Activated CD4-positive, alpha-beta memory T cell treated with anti-CD3 and anti-CD28 coated beads for 36 hours (primary cell): ENCODE measurements at regions not wholly inside any gene's neighbourhood (a gene's known extent, or its start where the extent isn't known, plus 50 kb on each side); places are given as distances from the start of the nearest gene placed in this dataset.

Source experiments
- CTCF ChIA-PET: fragments of 350-600 bp; sonication (Branson Sonifier 250); formaldehyde crosslinking; loops from one replicate; lab custom pipeline; 2021; ENCODE audit warnings: antibody characterized with exemption, inconsistent platforms; lab: Charles Lee
- POLR2A ChIA-PET: fragments of 350-600 bp; sonication (Branson Sonifier 250); formaldehyde crosslinking; loops from one replicate; lab custom pipeline; 2021; ENCODE audit warnings: antibody characterized with exemption; lab: Charles Lee
- DNase-seq: peaks from one replicate; pipeline ENCODE4 v3.0.0-alpha.2; 2020
- H3K27ac Mint-ChIP-seq: one replicate; pipeline ENCODE4 v1.8.0; 2021; ENCODE audit warnings: mixed read lengths
- H3K27me3 Mint-ChIP-seq: one replicate; pipeline ENCODE4 v1.8.0; 2021; ENCODE audit warnings: mixed read lengths
- H3K36me3 Mint-ChIP-seq: one replicate; pipeline ENCODE4 v1.8.0; 2021; ENCODE audit warnings: mixed read lengths
- H3K4me1 Mint-ChIP-seq: one replicate; pipeline ENCODE4 v1.8.0; 2021; ENCODE audit warnings: low read depth, mixed read lengths
- H3K4me3 Mint-ChIP-seq: one replicate; pipeline ENCODE4 v1.8.0; 2021; ENCODE audit warnings: mild to moderate bottlenecking, mixed read lengths
- H3K9me3 Mint-ChIP-seq: one replicate; pipeline ENCODE4 v1.8.0; 2021; ENCODE audit warnings: mixed read lengths
- intact Hi-C: fragments of 100-400 bp; cut with micrococcal nuclease; formaldehyde crosslinking; loops from one replicate; pipeline ENCODE4 v1.15.1; 2023

DNA sequence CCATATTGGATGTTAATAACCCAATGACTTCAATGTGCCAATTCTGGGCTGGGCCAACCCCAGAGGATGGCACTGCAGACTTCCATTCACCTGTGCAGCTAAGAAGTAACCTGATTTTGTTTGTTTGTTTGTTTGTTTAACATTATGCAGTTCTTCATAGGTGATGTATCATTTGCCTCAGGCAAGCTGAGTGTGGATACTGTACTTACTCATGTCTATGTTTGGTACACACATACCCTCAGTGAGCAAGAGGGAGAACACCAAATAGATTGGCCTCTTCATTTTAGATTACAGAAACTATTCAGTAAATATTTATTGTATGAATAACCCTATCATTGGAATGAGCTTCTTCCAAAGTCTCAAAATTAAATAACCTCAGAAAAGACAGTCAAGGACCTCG lies 180.2 kb upstream of the SMC2 start:
- Mint-ChIP-seq H3K27ac (no peak overlapping the region), H3K4me3 (no peak overlapping the region), H3K36me3 (no peaks in the 10 kb centered on the region), H3K9me3 (no peaks in the 10 kb centered on the region), H3K4me1 (no peaks in the 10 kb centered on the region), H3K27me3 (no peaks in the 10 kb centered on the region)
- ChIA-PET POLR2A (no interaction called here), CTCF (no interaction called here)
- intact Hi-C loops = no loop called here
- DNase-seq = no peak

DNA sequence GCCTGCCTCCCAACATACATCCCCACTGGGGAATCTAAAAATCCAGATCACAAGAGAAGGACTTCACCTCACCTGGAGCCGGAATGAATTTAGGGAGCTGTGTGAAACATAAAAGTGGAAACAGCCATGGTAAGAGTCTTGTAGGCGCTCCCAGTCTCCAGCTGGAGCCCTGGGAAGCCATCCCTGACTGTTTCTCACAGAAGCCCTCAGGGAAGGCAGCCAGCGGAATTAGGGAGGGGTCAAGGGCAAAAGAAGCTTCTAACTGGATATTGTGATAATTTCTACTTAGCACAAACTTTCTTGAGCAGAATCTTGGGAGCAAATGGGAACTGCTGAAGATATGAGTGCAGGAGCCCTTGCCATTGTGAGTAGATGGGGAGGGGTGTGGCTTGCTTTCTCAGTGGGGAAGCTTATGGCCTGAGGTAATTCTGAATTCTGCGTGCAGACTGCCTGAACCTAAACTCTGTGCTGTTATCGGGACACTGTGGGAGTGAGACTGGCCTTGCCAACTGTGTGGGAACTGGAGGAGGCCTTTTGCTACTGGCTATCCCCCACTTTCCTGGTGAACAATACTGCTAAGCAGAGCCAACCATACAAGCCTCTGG lies 174.4 kb upstream of the SMC2 start:
- Mint-ChIP-seq H3K4me3 (no peak overlapping the region), H3K27ac (no peak overlapping the region), H3K27me3 (no peaks in the 10 kb centered on the region), H3K36me3 (no peaks in the 10 kb centered on the region), H3K9me3 (no peaks in the 10 kb centered on the region), H3K4me1 (no peaks in the 10 kb centered on the region)
- no peak for DNase-seq
- ChIA-PET CTCF (no interaction called here), POLR2A (no interaction called here)
- intact Hi-C loops = no loop called here

DNA sequence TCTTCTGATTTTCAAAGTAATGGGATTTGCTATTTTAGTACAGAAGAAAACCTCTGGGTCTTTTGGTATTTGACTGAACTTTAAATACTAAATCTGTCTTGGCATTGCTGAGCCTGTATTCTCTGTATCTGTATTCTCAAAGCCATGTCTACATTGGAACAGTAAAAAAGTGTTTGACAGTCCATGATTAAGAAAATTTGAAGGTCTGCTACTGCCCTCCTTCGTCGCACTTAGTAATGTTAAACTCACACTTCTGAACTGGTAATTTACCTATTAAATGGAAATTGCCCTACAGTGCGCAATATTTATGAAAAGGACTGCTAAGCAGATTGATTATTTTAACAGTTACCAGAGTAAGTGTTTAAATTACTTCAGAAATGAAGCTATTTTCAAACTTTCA lies 165.7 kb upstream of the SMC2 start:
- CTCF ChIA-PET = no interaction called here
- POLR2A ChIA-PET = no interaction called here
- no peaks in the 10 kb centered on the region for H3K9me3 Mint-ChIP-seq
- H3K4me1 Mint-ChIP-seq = no peaks in the 10 kb centered on the region
- no peak for DNase-seq
- H3K27me3 Mint-ChIP-seq = no peaks in the 10 kb centered on the region
- no peaks in the 10 kb centered on the region for H3K36me3 Mint-ChIP-seq
- H3K4me3 Mint-ChIP-seq = no peak overlapping the region
- intact Hi-C loops = no loop called here
- H3K27ac Mint-ChIP-seq = no peak overlapping the region

DNA sequence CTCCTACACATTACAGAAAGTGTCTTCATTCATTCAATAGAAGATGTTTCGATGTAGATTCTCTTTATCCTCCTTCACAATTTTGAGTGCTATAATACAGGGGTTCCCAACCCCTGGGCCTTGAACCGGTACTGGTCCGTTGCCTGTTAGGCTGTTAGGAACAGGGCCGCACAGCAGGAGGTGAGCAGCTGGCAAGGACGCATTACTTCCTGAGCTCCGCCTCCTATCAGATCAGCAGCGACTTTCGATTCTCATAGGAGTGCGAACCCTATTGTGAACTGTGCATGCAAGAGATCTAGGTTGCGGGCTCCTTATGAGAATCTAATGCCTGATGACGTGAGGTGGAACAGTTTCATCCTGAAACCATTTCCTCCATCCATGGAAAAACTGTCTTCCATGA lies 153.0 kb upstream of the SMC2 start:
- Mint-ChIP-seq H3K4me1 (no peaks in the 10 kb centered on the region), H3K4me3 (no peak overlapping the region), H3K9me3 (no peaks in the 10 kb centered on the region), H3K27ac (no peak overlapping the region), H3K36me3 (no peaks in the 10 kb centered on the region), H3K27me3 (no peaks in the 10 kb centered on the region)
- CTCF ChIA-PET = no interaction called here
- intact Hi-C loops = no loop called here
- no peak for DNase-seq
- POLR2A ChIA-PET = no interaction called here

DNA sequence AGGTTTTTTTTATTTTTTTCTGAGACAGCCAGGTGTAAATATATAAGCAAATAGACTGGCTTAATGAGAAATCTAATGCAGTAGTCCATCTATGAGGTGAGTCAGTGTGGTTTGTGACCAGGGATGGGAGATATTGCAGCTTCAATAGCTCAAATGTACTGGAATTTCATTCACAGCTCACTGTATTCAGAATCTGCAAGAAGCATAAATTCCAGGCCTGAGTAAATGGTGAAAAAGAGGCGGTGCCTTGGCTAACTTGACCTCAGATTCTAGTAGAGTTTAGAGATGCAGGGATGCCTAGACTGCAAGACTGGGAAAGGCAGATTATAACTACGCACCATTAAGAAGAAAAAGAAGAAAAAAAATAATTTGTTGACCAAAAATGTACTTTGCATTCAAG lies 151.9 kb upstream of the SMC2 start:
- H3K36me3 Mint-ChIP-seq = no peaks in the 10 kb centered on the region
- intact Hi-C loops = no loop called here
- no peak for DNase-seq

DNA sequence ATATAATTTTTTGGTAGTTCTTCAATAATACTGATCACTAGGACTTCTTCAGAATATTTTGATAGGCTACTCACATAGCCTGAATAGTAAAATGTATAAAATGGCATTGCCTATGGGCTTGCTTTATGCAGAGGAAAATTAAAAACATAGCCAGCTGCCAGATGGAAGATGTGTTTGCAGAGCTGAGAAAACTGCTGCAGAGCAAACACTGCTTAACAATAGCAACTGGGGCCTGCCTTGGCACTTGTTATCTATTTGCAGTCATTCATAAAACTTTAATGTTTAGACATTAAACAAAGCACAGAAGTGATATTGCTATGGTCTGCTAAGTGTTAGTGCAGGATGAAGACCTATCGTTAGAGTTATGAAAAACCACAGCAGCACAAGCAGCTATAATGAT lies 151.5 kb upstream of the SMC2 start:
- DNase-seq = no peak
- no peaks in the 10 kb centered on the region for H3K27me3 Mint-ChIP-seq
- H3K36me3 Mint-ChIP-seq = no peaks in the 10 kb centered on the region
- intact Hi-C loops = no loop called here
- H3K9me3 Mint-ChIP-seq = no peaks in the 10 kb centered on the region
- no peak overlapping the region for H3K27ac Mint-ChIP-seq
- H3K4me1 Mint-ChIP-seq = no peaks in the 10 kb centered on the region
- ChIA-PET POLR2A (no interaction called here), CTCF (no interaction called here)
- H3K4me3 Mint-ChIP-seq = no peak overlapping the region

More for the DNA sequence above, 151.9 kb upstream of the SMC2 start:
- Mint-ChIP-seq H3K9me3 (no peaks in the 10 kb centered on the region), H3K4me1 (no peaks in the 10 kb centered on the region), H3K4me3 (no peak overlapping the region), H3K27me3 (no peaks in the 10 kb centered on the region), H3K27ac (no peak overlapping the region)
- POLR2A ChIA-PET = interaction anchor here (0.6 kb wide), 1 partner anchor 62 kb away, joined by 5 read pairs; no protein-coding TSS in a partner anchor
- CTCF ChIA-PET = no interaction called here

DNA sequence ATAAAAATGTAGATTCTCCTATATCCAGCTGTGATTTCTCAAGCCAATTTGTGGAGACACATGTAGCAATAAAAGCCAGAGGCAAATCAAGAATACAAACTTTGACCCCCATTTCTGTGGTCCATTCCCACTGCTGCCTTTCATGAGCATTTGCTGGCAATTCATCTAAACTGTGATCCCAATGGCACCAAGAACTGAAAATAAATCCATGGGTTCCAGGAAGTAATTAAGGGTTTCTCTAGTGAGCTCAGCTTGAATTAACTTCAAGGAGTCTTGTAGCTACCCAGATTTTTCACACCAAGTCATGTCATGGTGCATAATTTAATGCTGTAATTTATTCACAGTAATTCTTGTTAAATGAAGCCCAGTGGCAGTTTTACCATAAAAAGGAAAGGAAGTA lies 145.0 kb upstream of the SMC2 start:
- POLR2A ChIA-PET = no interaction called here
- DNase-seq = no peak
- CTCF ChIA-PET = no interaction called here
- no peaks in the 10 kb centered on the region for H3K4me1 Mint-ChIP-seq
- H3K4me3 Mint-ChIP-seq = no peak overlapping the region
- no peak overlapping the region for H3K27ac Mint-ChIP-seq
- intact Hi-C loops = no loop called here
- no peaks in the 10 kb centered on the region for H3K9me3 Mint-ChIP-seq
- H3K36me3 Mint-ChIP-seq = no peaks in the 10 kb centered on the region
- no peaks in the 10 kb centered on the region for H3K27me3 Mint-ChIP-seq

DNA sequence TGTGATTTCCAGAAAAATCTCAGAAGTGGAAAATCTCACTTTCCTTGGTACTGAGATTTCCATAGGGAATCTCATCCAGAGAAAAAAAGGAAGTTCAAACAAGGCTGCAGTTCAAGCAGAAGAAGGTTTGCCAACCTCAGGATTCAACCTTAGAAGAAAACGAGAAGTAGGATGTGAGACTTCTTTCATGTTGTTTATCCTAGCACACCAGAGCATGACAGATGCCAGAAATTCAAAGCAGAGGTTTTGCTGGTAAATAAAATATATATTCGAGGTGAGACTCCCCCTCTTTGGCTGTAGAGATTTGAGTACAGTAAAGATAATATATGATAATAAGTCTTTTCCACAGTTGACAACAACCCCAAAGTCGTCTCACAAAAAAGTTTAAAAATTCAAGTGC lies 116.9 kb upstream of the SMC2 start:
- POLR2A ChIA-PET = no interaction called here
- Mint-ChIP-seq H3K4me3 (no peak overlapping the region), H3K27me3 (peaks cover 2% of the 10 kb centered on the region), H3K4me1 (no peaks in the 10 kb centered on the region), H3K9me3 (no peaks in the 10 kb centered on the region), H3K36me3 (no peaks in the 10 kb centered on the region), H3K27ac (no peak overlapping the region)
- CTCF ChIA-PET = no interaction called here
- intact Hi-C loops = no loop called here
- no peak for DNase-seq

DNA sequence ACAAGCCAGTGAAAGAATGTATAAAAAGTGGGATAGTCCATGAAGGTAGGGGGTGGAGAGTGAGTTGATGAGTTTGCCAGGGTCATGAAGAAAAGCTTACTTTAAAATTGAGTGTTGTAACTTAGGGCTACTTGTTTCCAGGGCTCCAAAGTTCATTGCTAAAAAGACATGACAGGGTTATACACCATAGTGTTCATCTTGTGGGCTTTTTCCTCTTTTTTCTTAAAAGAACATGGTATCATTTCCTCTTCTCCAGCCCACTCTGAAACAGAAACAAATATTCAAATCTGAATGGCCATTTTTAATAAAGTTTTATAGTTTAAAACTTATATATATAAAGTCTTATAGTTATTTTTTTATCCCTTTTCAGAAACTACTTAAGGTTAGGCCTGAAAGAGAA lies 115.7 kb upstream of the SMC2 start:
- H3K4me1 Mint-ChIP-seq = no peaks in the 10 kb centered on the region
- DNase-seq = no peak
- ChIA-PET POLR2A (no interaction called here), CTCF (no interaction called here)
- no peaks in the 10 kb centered on the region for H3K27me3 Mint-ChIP-seq
- intact Hi-C loops = no loop called here
- no peaks in the 10 kb centered on the region for H3K9me3 Mint-ChIP-seq
- H3K36me3 Mint-ChIP-seq = no peaks in the 10 kb centered on the region
- no peak overlapping the region for H3K27ac Mint-ChIP-seq
- H3K4me3 Mint-ChIP-seq = no peak overlapping the region

DNA sequence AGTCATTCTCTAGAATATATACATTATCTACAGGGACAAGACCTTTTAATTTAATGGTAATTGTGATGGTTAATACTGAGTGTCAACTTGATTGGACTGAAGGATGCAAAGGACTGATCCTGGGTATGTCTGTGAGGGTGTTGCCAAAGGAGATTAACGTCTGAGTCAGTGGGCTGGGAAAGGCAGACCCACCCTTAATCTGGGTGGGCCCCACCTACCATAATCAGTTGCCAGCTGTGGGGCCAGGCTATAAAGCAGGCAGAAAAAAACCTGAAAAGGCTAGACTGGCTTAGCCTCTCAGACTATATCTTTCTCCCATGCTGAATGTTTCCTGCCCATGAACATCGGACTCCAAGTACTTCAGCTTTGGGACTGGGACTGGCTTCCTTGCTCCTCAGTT lies 112.2 kb upstream of the SMC2 start:
- Mint-ChIP-seq H3K4me3 (no peak overlapping the region), H3K27me3 (no peaks in the 10 kb centered on the region), H3K36me3 (no peaks in the 10 kb centered on the region), H3K27ac (no peak overlapping the region), H3K9me3 (no peaks in the 10 kb centered on the region), H3K4me1 (no peaks in the 10 kb centered on the region)
- intact Hi-C loops = no loop called here
- no peak for DNase-seq
- CTCF ChIA-PET = no interaction called here
- POLR2A ChIA-PET = no interaction called here

DNA sequence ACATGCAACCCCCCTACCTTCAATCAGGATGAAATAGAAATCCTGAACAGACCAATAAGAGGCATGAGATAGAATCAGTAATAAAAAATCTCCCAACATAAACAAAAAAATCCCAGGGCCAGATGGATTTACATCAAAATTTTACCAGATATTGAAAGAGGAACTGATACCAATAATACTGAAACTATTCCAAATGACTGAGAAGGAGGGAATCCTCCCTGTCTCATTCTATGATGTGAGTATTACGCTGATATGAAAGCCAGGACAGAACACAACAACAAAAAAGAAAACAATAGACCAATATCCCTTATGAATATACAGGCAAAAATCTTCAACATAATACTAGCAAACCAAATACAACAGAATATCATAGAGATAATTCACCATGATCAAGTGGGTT lies 109.0 kb upstream of the SMC2 start:
- no peaks in the 10 kb centered on the region for H3K9me3 Mint-ChIP-seq
- POLR2A ChIA-PET = interaction anchor here (0.6 kb wide), 1 partner anchor 9 kb away, joined by 4 read pairs; no protein-coding TSS in a partner anchor
- no peaks in the 10 kb centered on the region for H3K36me3 Mint-ChIP-seq
- H3K27ac Mint-ChIP-seq = no peak overlapping the region
- no peak overlapping the region for H3K4me3 Mint-ChIP-seq
- peaks cover 4% of the 10 kb centered on the region for H3K4me1 Mint-ChIP-seq
- intact Hi-C loops = no loop called here
- no peaks in the 10 kb centered on the region for H3K27me3 Mint-ChIP-seq
- CTCF ChIA-PET = no interaction called here
- DNase-seq = no peak

DNA sequence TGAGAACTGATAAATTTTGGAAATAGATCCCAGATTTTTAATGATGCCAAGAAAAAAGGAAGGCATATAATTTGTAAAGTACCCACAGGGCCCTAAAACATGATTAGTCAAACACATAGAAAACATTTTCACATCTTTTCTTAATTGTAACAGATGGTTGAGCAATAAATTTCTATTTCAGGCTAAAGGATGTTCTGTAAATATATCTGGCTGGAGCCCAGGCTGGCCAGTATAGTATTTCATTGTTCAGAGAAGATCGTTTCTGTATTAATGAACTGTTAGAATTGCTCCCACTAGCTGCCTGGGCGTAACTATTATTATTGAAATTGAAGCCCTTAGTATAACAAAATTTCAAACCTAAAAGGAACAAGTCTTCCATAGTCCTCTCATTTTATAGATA lies 105.3 kb upstream of the SMC2 start:
- Mint-ChIP-seq H3K27ac (no peak overlapping the region), H3K4me3 (no peak overlapping the region), H3K27me3 (no peaks in the 10 kb centered on the region), H3K9me3 (no peaks in the 10 kb centered on the region), H3K4me1 (peaks cover 7% of the 10 kb centered on the region), H3K36me3 (no peaks in the 10 kb centered on the region)
- POLR2A ChIA-PET = no interaction called here
- intact Hi-C loops = no loop called here
- DNase-seq = no peak
- CTCF ChIA-PET = no interaction called here

DNA sequence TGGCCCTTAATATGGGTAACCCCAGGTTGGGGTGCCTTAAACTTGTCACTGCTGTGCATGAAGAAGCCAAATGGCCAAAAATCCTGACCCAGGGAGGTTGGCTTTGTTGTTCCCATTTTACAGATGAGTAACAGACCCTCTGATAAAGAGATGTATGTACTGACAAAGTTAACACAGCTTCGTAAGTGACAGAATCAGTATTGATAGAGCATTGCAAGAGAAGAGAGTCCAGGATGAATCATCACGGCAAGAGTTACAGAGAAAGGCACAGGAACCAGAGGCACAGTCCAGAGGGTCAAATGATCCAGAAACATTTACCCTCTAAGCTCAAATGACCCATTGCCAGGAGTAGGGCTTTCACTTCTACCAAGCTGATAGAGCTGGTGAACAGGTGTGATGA lies 103.8 kb upstream of the SMC2 start:
- no peak for DNase-seq
- no peak overlapping the region for H3K4me3 Mint-ChIP-seq

More for the DNA sequence above, 103.8 kb upstream of the SMC2 start:
- Mint-ChIP-seq H3K27ac (no peak overlapping the region), H3K36me3 (no peaks in the 10 kb centered on the region), H3K4me1 (peaks cover 7% of the 10 kb centered on the region), H3K9me3 (no peaks in the 10 kb centered on the region), H3K27me3 (no peaks in the 10 kb centered on the region)
- intact Hi-C loops = no loop called here
- POLR2A ChIA-PET = no interaction called here
- CTCF ChIA-PET = no interaction called here
